HEK293 (cell line): ENCODE measurements at regions not wholly inside any gene's neighbourhood (a gene's known extent, or its start where the extent isn't known, plus 50 kb on each side); places are given as distances from the start of the nearest gene placed in this dataset.

ENCODE experiments used
- CTCF ChIP-seq: fragments of 450-650 bp; formaldehyde crosslinking; IDR thresholded peaks from 2 replicates; pipeline ENCODE4 v1.5.1; 2016; ENCODE audit warnings: missing biosample characterization, missing genetic modification characterization
- MYNN ChIP-seq: fragments of 450-650 bp; formaldehyde crosslinking; IDR thresholded peaks from 2 replicates; pipeline ENCODE4 v1.5.1; 2016; ENCODE audit warnings: missing biosample characterization, missing genetic modification characterization, borderline replicate concordance
- PRDM1 ChIP-seq: fragments of 450-650 bp; formaldehyde crosslinking; IDR thresholded peaks from 2 replicates; pipeline ENCODE4; 2016; ENCODE audit warnings: missing biosample characterization, missing genetic modification characterization
- REST ChIP-seq: fragments of 450-650 bp; formaldehyde crosslinking; IDR thresholded peaks from 2 replicates; pipeline ENCODE4 v1.5.1; 2016; ENCODE audit warnings: missing biosample characterization, missing genetic modification characterization
- TSHZ1 ChIP-seq: fragments of 450-650 bp; formaldehyde crosslinking; IDR thresholded peaks from 2 replicates; pipeline ENCODE4 v1.5.1; 2016; ENCODE audit warnings: missing biosample characterization, missing genetic modification characterization, borderline replicate concordance
- YY1 ChIP-seq: fragments of 450-650 bp; formaldehyde crosslinking; IDR thresholded peaks from 2 replicates; pipeline ENCODE4 v1.5.1; 2018; ENCODE audit warnings: missing biosample characterization, missing genetic modification characterization
- ZBTB10 ChIP-seq: fragments of 450-650 bp; formaldehyde crosslinking; IDR thresholded peaks from 2 replicates; pipeline ENCODE4 v1.5.1; 2016; ENCODE audit warnings: missing biosample characterization, missing genetic modification characterization
- ZNF24 ChIP-seq: fragments of 450-650 bp; formaldehyde crosslinking; IDR thresholded peaks from 2 replicates; pipeline ENCODE4 v1.5.1; 2016; ENCODE audit warnings: missing biosample characterization, missing genetic modification characterization
- ZNF510 ChIP-seq: fragments of 450-650 bp; formaldehyde crosslinking; IDR thresholded peaks from 2 replicates; pipeline ENCODE4 v1.5.1; 2018; ENCODE audit warnings: mild to moderate bottlenecking, missing genetic modification characterization, missing biosample characterization; ENCODE audit not compliant: insufficient replicate concordance
- ZNF660 ChIP-seq: fragments of 450-650 bp; IDR thresholded peaks from 2 replicates; pipeline ENCODE4 v1.5.1; 2018; ENCODE audit warnings: missing biosample characterization, mild to moderate bottlenecking, missing genetic modification characterization
- ZNF701 ChIP-seq: fragments of 450-650 bp; formaldehyde crosslinking; IDR thresholded peaks from 2 replicates; pipeline ENCODE4 v1.5.1; 2016; ENCODE audit warnings: missing biosample characterization, missing genetic modification characterization
- ZNF777 ChIP-seq: fragments of 450-650 bp; formaldehyde crosslinking; IDR thresholded peaks from 2 replicates; pipeline ENCODE4 v1.5.1; 2017; ENCODE audit warnings: missing biosample characterization, missing genetic modification characterization, borderline replicate concordance
- ZSCAN30 ChIP-seq: fragments of 450-650 bp; IDR thresholded peaks from 2 replicates; pipeline ENCODE4 v1.5.1; 2018; ENCODE audit warnings: missing biosample characterization, mild to moderate bottlenecking, missing genetic modification characterization, moderate library complexity

GRCh38 chr5:30331534-30331933 lies 862.0 kb upstream of the CDH6 start:
- TF ChIP-seq ZSCAN30 (tag by site-specific recombination) (no peak), CTCF (tag by site-specific recombination) (no peak), ZBTB10 (tag by site-specific recombination) (no peak), REST (tag by site-specific recombination) (no peak), ZNF701 (no peak), YY1 (no peak), ZNF24 (tag by site-specific recombination) (no peak), MYNN (tag by site-specific recombination) (no peak), ZNF510 (no peak), TSHZ1 (tag by site-specific recombination) (no peak), ZNF660 (tag by site-specific recombination) (no peak), PRDM1 (tag by site-specific recombination) (no peak), ZNF777 (tag by site-specific recombination) (no peak)
